Activated gamma-delta T cell treated with anti-CD3 and anti-CD28 coated beads, Interleukin-2, amount 50 U/mL, for 16 hours (primary cell): ENCODE measurements at regions not wholly inside any gene's neighbourhood (a gene's known extent, or its start where the extent isn't known, plus 50 kb on each side); places are given as distances from the start of the nearest gene placed in this dataset.
"Not testable (repeated sequence)": the region's sequence is repeated elsewhere in the genome, so short reads cannot be mapped to it uniquely, and the experiment has no call there.

ENCODE experiments used
- DNase-seq: peaks from one replicate; pipeline ENCODE4 v3.0.0-alpha.2; 2020; ENCODE audit warnings: low read depth

DNA sequence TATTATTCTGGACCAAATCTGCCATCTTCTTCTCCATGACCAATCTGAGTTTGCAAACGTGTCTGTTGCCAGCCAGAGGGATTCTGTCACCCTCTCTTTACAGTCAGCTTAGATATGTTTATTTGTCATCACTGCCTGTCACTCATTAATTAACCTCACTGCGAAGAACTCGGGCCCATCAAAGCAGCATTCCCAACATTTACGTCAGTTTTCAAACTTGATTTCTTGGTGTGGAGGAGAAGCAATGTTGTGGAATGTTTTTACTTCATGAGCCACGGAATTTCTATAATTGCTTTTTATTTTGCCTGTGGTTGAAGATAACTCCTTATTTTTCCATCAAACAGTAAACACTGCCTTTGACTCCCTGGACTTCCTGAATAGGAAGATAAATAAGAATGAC is 91.8 kb upstream of the CNKSR3 start:
- no peak for DNase-seq

DNA sequence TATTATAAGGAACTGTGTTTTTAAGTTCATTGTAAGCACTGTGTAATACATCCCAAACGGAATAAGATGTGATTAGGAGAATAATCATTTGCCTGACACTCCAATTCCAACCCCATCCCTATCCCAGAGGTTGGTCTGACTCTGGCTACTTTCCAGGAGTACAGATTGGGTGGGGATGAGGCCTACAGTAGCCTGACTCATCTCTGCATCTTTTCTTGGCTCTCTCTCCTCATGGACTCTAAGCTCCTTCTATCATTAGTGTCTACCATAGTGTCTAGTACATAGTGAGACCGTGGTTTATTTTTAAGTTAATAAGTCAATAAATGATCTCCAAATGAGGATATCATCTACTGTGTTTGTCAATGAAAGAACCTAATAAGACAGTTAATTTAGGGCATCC is 92.2 kb upstream of the CNKSR3 start:
- no peak for DNase-seq

DNA sequence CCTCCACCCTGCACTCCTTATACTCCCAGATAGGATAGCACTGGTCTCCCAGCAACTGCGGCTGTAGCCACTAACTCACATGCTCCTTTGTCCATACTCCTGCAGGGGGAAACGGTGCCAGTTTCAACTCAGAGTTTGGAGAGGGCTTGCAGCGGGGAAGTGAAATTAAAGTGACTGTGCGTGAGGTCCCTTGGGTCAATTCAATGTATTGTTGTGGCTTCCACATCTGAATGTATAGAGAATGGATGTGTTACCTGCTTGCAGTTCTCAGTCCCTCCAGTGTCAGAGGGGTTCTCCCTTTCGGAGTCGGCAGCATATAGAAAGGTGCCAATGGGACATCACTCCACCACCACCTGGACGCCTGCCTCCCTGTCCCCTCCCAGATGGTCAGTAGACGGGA is 93.6 kb upstream of the CNKSR3 start:
- no peak for DNase-seq

DNA sequence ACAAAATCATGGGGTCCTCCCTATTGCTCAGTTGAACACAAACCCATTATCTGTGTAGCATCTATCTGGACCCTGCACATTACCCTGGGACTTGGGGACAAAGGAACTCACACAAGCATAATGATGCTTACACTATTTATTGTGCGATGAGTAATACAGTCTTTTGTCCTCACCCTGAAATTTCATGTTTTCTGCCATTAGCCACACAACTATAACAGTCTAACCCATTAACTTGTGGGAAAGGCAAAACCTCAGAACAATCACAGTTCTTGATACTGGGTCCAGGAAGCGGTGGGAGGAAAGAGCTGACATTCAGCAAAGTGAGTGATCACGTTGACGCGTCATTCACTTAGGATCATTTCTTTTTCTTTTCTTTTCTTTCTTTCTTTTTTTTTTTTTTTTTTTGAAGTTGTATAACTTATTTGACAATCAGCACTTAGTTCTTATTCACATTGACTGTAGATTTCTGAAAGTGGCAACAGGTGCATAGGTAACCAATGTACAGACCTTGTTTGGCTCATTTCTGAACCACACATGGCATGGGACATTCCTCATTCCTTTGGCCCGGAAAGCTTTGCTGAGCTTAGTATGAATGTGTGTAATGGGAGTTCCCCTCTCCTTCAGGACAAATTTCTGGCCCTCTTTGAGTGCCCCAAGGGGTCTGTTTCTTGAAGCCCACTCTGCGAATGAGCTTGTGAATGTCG is 94.8 kb upstream of the CNKSR3 start:
- DNase-seq: no peak

DNA sequence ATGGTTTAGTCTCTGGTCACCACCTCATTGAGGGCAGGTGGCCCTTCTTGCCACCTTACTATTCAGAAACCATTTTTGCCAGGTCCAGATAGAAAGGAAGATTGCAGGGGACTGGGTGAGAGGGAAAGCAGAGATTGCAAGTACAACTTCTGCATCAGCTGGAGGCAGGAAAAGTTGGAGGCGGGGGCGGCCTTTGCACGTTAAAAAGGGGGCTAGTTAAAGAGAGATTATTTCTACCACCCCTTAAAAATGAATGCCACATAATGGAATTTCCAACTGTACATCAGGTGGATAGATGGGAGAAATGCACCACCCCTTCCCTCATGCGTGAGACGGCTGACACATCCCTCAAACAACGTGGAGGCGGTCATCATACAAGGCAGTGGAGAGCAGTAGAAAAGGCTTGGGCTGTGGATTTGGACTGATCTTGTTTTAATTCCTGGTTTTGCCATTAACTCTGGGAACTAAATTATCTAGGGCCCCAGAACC is 95.4 kb upstream of the CNKSR3 start:
- no peak for DNase-seq

DNA sequence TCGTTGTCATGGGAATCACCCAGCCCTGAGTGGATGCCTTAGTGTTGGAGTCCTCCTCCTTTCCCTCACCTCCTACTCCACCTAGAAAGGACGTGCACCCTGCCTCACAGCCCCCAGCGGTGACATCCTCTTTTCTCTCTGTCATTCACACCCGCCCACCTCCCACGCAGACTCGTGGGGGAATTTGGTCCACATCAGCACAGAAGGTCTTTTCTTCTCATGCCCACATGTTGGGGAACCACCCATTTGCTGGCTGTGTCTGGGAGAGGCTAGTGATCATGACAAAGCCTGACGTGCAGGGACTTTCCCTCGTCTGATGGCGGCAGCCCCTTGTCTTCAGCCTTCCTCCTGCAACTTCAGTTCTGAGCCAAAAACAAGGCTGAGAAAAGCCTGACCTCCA is 96.0 kb upstream of the CNKSR3 start:
- peak; percentile 76 for DNase-seq

DNA sequence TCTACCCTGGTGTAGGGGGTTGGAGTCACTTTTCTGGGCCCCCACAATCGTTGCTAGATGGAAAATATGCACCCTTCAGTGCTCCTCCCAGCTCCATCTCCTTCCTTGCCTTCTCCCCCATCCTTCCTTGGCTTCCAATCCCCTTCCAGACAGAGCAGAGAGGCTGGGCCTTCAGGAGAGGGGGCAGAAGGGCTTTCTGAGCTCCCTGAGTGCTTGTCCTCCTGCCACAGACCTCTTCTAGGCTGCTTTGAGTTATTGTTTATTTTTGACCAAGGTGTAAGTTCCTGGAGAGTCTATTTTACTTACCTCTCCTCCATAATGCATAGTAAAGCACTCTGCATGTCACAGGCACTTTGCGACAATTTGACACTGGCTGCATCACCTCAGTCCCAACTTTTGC is 96.4 kb upstream of the CNKSR3 start:
- DNase-seq: no peak

DNA sequence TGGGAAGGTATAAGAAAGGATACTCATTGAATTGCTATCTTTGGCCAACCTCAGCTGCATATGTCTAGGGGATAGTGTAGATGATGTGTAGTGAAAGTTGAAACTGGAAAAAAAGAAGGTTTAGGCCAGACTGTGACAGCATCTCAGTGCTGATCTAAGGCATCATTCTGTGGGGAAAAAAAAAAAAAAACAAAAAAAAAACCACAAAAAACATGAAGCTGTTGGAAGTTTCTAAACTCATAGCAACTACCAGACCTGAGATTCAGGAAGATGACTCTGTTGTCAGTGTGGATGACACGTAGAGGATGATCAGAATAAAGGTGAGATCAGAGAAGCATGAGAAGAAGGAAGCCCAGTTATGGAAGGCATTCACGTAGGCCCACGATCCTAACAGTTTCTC is 100.8 kb upstream of the CNKSR3 start:
- DNase-seq: no peak

DNA sequence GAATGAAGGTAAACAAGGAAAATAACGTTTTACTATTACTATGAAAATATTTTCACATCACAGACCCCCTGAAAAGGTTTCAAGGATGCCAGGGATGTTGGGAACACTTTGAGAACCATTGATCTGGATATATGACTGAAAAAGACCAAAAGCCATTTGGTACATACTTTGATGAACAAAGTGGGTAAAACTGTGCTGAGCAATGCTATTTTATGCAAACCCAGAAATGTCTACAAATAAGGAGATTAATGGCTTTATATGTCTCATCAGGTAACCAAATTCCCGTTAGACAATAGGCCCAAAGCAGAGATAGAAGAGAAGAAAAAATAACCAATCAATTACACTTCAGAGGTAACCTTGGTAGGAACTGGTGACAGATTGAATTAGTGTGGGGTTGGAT is 101.4 kb upstream of the CNKSR3 start:
- no peak for DNase-seq

DNA sequence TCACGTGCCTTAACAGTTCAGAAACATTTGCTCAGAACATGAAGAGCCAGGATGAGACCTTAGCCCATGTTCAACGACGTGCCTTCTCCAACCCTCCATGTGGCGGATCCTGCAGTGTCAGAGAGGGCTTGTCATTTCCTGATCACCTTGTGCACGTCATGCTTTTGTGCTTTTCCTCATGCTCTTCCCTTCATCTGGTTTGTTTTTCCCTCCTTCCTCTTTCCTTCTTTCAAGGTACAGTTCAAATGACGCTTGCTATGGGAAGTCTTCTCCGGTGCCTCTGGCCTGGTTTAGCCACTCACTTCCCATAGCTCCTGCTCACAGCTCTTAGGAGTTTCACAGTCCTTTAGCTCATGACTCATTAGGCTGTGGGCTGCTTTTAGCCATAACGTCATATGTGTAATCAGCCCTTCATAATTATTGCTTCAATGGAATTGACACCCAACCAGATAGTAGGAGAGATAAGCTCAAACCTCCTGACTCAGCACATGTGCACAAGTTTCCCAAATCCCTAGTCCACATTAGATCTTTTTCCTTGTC is 102.7 kb upstream of the CNKSR3 start:
- DNase-seq: no peak

DNA sequence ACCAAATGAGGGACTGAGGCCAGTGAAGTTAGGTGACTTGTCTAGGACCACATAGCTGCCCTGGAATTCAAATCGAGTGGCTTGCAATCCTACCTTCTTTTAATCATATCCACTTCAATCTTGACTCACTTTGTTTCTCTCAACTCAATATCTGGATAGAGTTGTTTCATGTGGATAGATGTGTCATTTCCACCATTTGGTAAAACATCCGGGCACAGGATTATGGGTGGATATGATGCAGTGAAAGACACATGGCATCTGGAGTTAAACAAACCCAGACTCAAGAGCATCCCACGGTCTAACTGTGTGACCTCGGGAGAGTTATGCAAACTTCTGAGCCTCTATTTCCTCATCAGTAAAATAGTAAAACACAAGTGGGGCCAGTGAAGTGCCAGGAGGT is 103.6 kb upstream of the CNKSR3 start:
- no peak for DNase-seq

DNA sequence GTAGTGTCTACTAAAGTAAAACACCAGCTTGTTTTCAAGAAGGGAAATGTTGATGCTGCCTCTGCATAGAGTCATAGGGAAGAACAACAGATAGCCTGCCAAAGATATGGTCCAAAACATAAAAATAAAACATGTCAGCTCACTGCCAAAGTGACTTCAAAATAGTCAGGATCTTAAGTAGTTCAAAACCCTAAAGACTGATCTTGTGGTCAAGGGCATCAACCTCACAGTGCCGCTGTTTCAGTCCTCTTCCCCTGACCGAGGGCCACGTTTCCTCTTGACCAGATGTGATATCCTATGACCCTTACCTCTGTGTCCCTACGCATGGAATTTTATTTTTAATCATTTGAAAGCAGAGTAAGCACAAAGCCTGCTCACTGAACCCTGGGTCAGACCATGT is 104.2 kb upstream of the CNKSR3 start:
- DNase-seq: no peak

DNA sequence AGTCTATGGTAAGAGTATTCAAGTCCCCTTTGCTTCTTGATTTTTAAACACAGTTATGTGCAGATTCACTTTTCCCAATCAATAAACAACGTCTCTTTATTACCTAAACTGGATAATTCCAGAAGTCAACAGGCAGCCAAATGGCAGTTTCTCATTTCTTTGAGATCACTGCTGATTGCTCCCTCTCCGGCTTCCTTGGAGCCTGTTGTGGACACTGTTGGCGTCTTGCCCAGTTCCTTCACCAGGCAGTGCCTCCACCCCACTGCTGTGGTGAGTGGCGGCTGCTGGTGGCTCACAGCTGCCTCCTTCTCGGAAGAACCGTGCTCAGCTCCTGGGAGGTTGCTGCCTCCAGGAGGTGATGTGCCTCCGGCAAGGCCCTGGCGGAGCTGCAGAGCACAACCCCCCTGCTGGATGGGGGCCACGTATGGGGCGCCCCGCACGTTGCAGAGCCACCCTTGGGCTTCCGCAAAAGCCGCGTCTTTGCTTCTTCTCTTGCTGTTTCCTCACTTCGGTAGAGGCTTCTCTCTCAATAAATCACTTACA is 105.1 kb upstream of the CNKSR3 start:
- no peak for DNase-seq

DNA sequence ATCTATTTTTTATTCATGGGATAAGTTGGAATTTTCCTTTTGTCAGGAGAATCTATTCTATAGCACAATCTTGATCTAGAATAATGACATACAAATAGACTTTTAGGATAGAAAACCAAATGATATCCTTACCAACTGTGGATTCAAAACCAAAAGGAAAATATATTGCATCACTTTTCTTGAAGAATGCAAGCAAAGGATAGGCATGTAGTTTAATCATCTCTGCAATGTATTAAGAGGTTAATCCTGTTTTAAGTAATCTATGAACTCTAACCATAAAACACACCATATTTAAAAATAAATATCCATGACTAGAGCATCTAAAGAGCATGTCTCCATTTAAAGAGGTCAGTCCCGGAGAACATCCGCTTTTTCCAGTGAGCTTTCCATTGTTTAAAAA is 106.7 kb upstream of the CNKSR3 start:
- DNase-seq: no peak

DNA sequence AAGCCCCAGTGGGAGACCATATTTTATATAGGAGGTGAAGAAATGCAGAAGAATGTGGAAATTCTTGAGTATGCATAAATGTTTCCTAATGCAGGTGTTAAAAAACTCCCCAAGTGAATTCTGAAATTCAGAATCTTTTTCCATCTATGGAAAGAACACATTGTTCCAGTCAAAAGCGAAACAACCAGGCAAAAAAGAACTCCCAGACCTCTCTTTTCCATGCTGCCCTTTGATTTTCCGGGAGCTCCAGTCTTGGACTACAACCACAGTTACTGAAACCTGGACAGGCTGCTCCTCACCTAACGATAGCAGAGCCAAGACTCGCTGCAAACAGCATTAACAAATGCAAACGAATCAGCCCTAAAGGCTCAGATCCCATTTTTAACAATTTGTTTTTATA is 108.7 kb upstream of the CNKSR3 start:
- no peak for DNase-seq

DNA sequence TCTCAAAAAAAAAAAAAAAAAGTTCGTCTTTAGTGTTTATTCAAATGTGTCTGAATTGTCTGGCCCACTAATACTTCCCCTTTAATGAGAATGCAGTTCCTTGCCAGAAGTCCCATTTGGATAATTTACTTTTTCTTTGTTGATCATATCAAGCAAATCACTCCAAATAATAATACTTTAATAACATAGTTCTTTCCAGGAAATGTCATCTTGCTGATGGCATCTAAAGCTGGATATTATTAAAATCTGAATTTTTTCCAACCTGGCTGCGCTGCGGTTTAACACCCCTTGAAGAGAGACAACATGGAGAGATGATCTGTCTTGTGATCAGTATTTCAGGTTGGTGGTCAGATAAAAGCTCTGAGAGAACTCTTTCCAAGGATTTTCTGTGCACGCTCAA is 111.2 kb upstream of the CNKSR3 start:
- DNase-seq: no peak

DNA sequence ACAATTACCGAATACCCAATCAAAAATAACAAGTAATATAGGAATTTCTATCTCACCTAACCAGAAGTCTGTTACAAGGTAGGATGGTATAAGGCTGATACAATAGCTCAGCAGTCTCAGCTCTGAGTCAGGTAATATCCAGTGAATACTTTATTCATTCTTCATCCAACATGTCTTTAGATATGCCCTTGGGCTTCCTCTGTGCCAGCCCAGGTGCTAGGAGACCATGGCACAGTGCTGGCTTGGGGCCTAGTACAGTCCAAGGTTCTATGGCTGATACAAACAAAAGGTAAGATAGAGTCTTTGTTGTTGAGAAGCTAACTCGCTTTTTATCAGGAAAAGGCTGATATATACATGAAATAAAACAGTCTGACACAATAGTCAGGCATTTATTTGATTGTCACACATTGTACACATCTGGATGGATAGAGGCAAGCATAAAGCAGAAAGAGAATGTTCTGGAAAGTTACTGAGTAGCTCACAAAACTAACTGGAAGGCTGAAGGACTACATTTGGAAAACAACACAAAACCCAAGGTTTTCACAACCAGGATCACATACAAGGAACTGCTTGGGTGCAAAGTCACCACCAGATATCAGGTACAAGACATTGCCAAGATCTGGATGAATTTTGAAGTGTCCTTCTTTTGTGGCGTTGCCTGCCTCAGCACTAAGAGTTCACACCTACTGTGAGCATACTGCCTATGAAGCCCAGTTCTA is 110.4 kb upstream of the SCAF8 start:
- no peak for DNase-seq

DNA sequence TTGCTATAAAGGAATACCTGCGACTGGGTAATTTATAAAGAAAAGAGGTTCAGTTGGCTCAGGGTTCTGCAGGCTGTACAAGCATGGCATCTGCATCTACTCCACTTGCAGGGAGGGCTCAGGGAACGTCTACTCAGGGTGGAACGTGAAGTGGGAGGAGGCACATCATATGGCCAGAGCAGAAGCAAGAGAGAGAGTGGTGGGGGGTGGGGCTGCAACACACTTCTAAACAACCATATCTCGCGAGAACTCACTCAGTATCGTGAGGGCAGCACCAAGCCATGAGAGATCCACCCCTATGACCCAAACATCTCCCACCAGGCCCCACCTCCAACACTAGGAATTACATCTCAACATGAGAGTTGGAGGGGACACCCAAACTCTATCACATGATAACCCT is 109.8 kb upstream of the SCAF8 start:
- DNase-seq: no peak

DNA sequence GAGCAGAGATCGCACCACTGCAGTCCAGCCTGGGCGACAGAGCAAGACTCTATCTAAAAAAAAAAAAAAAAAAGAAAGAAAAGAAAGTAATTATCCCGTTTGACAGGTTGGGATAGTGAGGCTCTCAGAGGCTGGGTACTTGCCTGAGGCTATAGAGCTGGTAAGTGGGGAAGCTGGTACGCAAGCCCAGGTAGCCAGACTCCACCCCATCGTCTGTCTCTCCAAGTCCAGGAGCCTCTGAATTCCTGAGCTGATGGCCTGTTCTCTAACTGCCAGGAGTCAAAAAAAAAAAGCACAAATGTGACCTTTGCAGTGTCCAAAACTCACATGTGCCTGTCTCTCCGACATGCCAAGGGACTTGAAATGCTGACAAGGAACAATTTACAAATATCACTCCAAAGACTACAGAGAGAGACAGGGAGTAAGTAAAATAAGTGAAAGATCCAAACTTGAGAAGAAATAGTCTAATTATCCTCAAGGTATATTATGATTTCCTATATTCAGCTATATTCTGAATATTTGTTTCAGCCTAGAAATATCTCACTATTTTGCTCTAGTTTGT is 109.1 kb upstream of the SCAF8 start:
- DNase-seq: no peak

DNA sequence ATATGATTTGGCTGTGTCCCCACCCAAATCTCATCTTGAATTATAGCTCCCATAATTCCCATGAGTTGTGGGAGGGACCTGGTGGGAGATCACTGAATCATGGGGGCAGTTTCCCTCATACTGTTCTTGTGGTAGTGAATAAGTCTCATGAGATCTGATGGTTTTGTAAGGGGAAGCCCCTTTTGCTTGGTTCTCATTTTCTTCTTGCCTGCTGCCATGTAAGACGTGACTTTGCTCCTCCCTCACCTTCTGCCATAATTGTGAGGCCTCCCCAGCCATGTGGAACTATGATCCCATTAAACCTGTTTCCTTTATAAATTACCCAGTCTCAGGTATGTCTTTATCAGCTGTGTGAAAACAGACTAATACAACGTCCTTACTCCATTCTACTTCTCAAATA is 108.5 kb upstream of the SCAF8 start:
- DNase-seq: not testable (repeated sequence)

DNA sequence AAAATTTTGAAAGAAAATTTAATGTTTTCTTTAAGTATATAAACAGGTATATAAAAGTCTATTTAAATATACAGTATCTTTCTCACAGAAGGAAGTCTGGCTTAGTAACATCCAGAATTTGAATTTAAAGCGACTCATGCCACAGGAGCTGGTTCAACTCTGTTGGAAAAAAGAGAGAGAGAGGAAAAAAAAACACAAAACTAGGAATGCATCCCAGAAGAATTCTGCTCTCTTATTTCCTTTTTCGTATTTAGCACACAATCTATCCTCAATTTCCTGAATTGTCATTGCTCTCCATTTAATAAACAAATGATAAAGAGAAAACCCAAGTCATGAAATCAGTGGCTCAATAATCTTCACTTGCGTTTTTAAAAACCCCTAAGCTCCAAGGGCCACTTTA is 107.5 kb upstream of the SCAF8 start:
- no peak for DNase-seq

DNA sequence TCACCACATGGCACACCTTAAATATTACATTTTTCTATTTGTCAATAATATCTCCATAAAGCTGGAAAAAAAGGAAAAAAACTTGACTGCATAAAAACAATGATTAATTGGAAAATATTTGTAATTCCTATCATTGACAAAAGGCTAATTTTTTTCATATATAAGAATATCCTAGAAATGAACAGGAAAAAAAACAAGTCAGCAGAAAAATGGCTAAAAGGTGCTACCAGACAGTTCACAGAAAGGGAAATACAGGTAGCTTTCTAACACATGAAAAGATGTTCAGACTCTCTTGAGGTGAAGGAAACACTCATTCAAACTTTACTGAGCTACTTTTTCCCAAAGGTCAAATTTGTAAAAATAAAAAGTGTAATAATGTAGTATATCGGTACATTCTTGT is 104.1 kb upstream of the SCAF8 start:
- no peak for DNase-seq

DNA sequence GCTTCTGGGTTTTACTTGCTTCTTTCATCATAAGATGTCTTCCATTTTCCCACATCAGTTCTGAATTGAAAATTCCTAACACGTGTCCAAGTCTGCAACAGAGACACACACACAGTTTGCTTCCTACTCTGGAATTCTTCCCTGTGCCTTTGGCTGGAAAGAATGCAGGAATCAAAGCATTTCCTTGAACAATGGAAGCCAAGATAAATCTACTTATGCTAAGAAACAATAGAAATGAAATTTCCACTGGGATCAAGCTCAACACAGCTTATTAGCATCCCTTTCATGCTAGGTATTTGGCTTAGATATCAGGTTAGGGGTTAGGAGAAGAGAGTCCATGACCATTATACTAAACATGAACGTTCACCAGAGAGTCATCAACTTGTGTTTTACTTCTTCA is 101.1 kb upstream of the SCAF8 start:
- no peak for DNase-seq
